MM.1S (cell line): ENCODE measurements at regions not wholly inside any gene's neighbourhood (a gene's known extent, or its start where the extent isn't known, plus 50 kb on each side); places are given as distances from the start of the nearest gene placed in this dataset.
"Not testable (repeated sequence)": the region's sequence is repeated elsewhere in the genome, so short reads cannot be mapped to it uniquely, and the experiment has no call there.

Experiments used
- DNase-seq: peaks from one replicate; pipeline ENCODE4 v3.0.0-alpha.2; 2015
- H2AFZ ChIP-seq: fragments of 300-600 bp; sonication (generic); 2 replicates; pipeline ENCODE4 v1.6.0; 2016; ENCODE audit warnings: antibody characterized with exemption, low read length
- H3F3A ChIP-seq: fragments of 300-600 bp; sonication (generic); 2 replicates; pipeline ENCODE4 v1.6.1; 2016; ENCODE audit warnings: mild to moderate bottlenecking, antibody characterized with exemption, low read length, moderate library complexity, mixed read lengths; ENCODE audit not compliant: insufficient read depth
- H3K27ac ChIP-seq: fragments of 300-600 bp; sonication (generic); 2 replicates; pipeline ENCODE4 v1.5.1; 2016; ENCODE audit warnings: mild to moderate bottlenecking, low read length
- H3K27me3 ChIP-seq: fragments of 300-600 bp; sonication (generic); replicated peaks from 2 replicates; pipeline ENCODE4 v1.6.0; 2016; ENCODE audit warnings: low read length; ENCODE audit not compliant: insufficient read depth
- H3K36me3 ChIP-seq: fragments of 300-600 bp; sonication (generic); replicated peaks from 2 replicates; pipeline ENCODE4 v1.6.1; 2016; ENCODE audit warnings: mild to moderate bottlenecking, low read length, mixed read lengths; ENCODE audit not compliant: insufficient read depth
- H3K4me1 ChIP-seq: fragments of 300-600 bp; sonication (generic); 2 replicates; pipeline ENCODE4 v1.6.1; 2016; ENCODE audit warnings: low read length, mixed read lengths
- H3K4me2 ChIP-seq: fragments of 300-600 bp; sonication (generic); 2 replicates; pipeline ENCODE4 v1.6.0; 2016; ENCODE audit warnings: low read depth, low read length
- H3K4me3 ChIP-seq: fragments of 300-600 bp; sonication (generic); 2 replicates; pipeline ENCODE4 v1.5.1; 2016; ENCODE audit warnings: low read length, mixed read lengths
- H3K79me2 ChIP-seq: fragments of 300-600 bp; sonication (generic); 2 replicates; pipeline ENCODE4 v1.6.1; 2016; ENCODE audit warnings: mixed run types, low read length, mixed read lengths
- H3K9ac ChIP-seq: fragments of 300-600 bp; sonication (generic); 2 replicates; pipeline ENCODE4 v1.6.1; 2016; ENCODE audit warnings: low read length, mixed read lengths
- H3K9me2 ChIP-seq: fragments of 300-600 bp; sonication (generic); replicated peaks from 2 replicates; pipeline ENCODE4 v1.6.1; 2016; ENCODE audit warnings: mild to moderate bottlenecking, low read length, mixed read lengths; ENCODE audit not compliant: insufficient read depth
- H3K9me3 ChIP-seq: fragments of 300-600 bp; sonication (generic); replicated peaks from 2 replicates; pipeline ENCODE4 v1.6.1; 2016; ENCODE audit warnings: mild to moderate bottlenecking, low read length, mixed read lengths; ENCODE audit not compliant: insufficient read depth
- H4K20me1 ChIP-seq: fragments of 300-600 bp; sonication (generic); 2 replicates; pipeline ENCODE4 v1.6.1; 2016; ENCODE audit warnings: mild to moderate bottlenecking, low read length, moderate library complexity, mixed read lengths; ENCODE audit not compliant: insufficient read depth
- EZH2 ChIP-seq: fragments of 300-600 bp; sonication (generic); optimal IDR thresholded peaks from 2 replicates; pipeline ENCODE3; 2017; ENCODE audit warnings: low read depth, mild to moderate bottlenecking, antibody characterized with exemption, low read length, mixed read lengths
- EZH2phosphoT487 ChIP-seq: fragments of 300-600 bp; sonication (generic); IDR thresholded peaks from 2 replicates; pipeline ENCODE4 v1.6.1; 2018; ENCODE audit warnings: antibody characterized with exemption, low read length
- TF ChIP-seq, protein P1 (sequence below): fragments of 300-600 bp; sonication (generic); IDR thresholded peaks from 2 replicates; pipeline ENCODE4 v1.5.1; 2016; ENCODE audit warnings: antibody characterized with exemption, low read length, mixed read lengths

DNA sequence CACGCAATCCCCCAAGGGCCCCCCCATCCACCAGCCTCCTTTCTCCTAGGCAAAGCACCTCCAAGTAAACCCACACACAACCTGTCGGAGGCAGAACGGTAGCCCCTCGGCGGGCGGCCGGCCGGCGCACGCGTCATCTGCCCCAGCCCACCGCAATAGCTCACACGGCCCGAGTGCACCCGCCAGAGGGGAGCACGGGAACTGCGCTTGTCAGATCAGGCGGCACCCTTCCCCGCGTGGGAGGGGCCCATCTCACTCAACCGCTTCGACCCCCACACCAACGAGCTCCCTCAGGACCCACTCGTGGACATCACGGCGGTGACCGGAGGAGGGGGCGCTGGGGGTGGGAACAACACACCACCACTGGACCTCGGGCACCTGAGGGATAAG is 767.9 kb upstream of the DEFB115 start:
- H3K79me2 ChIP-seq = no peaks in the 10 kb centered on the region
- no peaks in the 10 kb centered on the region for H3K27me3 ChIP-seq
- no peaks in the 10 kb centered on the region for H3K36me3 ChIP-seq
- H3K9me2 ChIP-seq = no peaks in the 10 kb centered on the region
- TF ChIP-seq, protein P1, sequence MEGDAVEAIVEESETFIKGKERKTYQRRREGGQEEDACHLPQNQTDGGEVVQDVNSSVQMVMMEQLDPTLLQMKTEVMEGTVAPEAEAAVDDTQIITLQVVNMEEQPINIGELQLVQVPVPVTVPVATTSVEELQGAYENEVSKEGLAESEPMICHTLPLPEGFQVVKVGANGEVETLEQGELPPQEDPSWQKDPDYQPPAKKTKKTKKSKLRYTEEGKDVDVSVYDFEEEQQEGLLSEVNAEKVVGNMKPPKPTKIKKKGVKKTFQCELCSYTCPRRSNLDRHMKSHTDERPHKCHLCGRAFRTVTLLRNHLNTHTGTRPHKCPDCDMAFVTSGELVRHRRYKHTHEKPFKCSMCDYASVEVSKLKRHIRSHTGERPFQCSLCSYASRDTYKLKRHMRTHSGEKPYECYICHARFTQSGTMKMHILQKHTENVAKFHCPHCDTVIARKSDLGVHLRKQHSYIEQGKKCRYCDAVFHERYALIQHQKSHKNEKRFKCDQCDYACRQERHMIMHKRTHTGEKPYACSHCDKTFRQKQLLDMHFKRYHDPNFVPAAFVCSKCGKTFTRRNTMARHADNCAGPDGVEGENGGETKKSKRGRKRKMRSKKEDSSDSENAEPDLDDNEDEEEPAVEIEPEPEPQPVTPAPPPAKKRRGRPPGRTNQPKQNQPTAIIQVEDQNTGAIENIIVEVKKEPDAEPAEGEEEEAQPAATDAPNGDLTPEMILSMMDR = no peak
- TF ChIP-seq EZH2phosphoT487 = no peak
- no peak for TF ChIP-seq EZH2
- no peak overlapping the region for H3K27ac ChIP-seq
- DNase-seq = no peak
- H2AFZ ChIP-seq = no peak overlapping the region
- no peaks in the 10 kb centered on the region for H4K20me1 ChIP-seq
- no peaks in the 10 kb centered on the region for H3K9me3 ChIP-seq
- H3K9ac ChIP-seq = no peak overlapping the region
- no peak overlapping the region for H3K4me2 ChIP-seq
- no peaks in the 10 kb centered on the region for H3F3A ChIP-seq
- H3K4me1 ChIP-seq = no peaks in the 10 kb centered on the region
- no peak overlapping the region for H3K4me3 ChIP-seq

DNA sequence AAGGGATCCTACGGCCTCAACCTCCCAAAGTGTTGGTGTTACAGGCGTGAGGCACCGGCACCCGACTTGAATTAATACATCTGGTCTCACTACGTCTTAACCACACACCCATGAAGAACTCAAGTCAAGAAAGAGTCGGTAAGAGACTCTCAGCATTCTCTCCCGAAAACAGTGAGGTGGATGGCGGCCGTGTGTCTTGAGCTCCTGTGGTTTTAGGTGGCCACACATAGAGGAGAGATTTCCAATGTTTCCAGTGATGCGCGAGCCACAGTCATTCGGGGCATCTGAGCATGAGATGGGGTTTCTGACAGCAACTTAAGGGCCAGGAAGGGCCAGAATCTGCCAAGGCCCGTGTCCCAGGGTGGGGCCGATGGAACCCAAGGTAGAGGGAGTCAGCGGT is 766.4 kb upstream of the DEFB115 start:
- Histone ChIP-seq H3F3A (no peaks in the 10 kb centered on the region), H3K27ac (no peak overlapping the region), H3K27me3 (no peaks in the 10 kb centered on the region), H3K79me2 (no peaks in the 10 kb centered on the region), H3K9me2 (no peaks in the 10 kb centered on the region), H3K9me3 (no peaks in the 10 kb centered on the region), H4K20me1 (no peaks in the 10 kb centered on the region), H3K4me3 (no peak overlapping the region), H3K4me1 (no peaks in the 10 kb centered on the region), H3K36me3 (no peaks in the 10 kb centered on the region), H3K4me2 (no peak overlapping the region), H2AFZ (no peak overlapping the region), H3K9ac (no peak overlapping the region)
- no peak for DNase-seq
- TF ChIP-seq, protein P1 = no peak
- TF ChIP-seq EZH2 (no peak), EZH2phosphoT487 (no peak)

DNA sequence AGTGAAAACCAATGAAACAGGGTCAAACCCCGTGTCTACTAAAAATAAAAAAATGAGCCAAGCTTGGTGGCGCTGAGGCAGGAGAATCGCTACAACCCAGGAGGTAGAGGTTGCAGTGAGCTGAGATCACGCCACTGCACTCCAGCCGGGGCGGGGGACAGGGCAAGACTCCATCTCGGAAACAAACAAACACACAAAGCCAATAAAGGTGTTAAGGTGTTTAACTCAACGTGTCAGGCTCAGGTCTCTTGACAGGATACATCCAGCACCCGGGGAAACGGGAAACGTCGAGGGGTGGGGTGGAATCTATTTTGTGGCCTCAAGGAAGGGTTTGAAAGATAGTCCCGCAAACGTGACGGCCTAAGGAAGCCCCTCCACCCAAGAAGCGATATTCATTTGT is 760.8 kb upstream of the DEFB115 start:
- not testable (repeated sequence) for H4K20me1 ChIP-seq, H3K36me3 ChIP-seq, H3K27ac ChIP-seq, H3K79me2 ChIP-seq, DNase-seq, H3K27me3 ChIP-seq, H3K9me2 ChIP-seq, H3F3A ChIP-seq, H3K4me2 ChIP-seq, H3K9me3 ChIP-seq, H2AFZ ChIP-seq, H3K4me1 ChIP-seq, H3K4me3 ChIP-seq, H3K9ac ChIP-seq

DNA sequence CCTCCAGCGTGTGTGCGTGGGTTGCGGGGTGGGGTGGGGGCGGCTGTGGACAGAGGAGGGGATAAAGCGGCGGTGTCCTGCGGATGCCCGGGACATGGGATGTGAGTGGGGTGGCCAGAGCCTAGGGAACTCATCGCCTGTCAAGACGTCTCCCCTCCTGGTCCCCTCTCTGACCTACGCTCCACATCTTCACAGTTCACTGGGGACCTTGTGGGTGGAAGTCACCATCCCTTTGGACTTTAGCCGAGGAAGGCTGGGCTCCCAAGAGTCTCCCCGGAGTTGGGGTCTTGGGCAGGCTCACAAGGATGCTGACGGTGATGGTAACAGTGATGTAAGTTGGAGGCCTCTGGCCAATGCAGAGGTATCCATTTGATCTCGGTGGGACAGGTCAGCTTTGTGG is 760.3 kb upstream of the DEFB115 start:
- not testable (repeated sequence) for H3K27ac ChIP-seq, H3K4me1 ChIP-seq, H4K20me1 ChIP-seq, H2AFZ ChIP-seq, H3K9ac ChIP-seq, H3F3A ChIP-seq, H3K79me2 ChIP-seq, H3K4me2 ChIP-seq, H3K9me3 ChIP-seq, H3K36me3 ChIP-seq, H3K27me3 ChIP-seq, H3K4me3 ChIP-seq, H3K9me2 ChIP-seq, DNase-seq
